Activated CD4-positive, alpha-beta T cell treated with anti-CD3 and anti-CD28 coated beads for 36 hours (primary cell): ENCODE measurements at regions not wholly inside any gene's neighbourhood (a gene's known extent, or its start where the extent isn't known, plus 50 kb on each side); places are given as distances from the start of the nearest gene placed in this dataset.

Experiments used
- ATAC-seq: fragments of 200-7000 bp; cut with Tn5 transposase; one replicate; pipeline ENCODE4 v1.10.0; 2021; ENCODE audit warnings: mild to moderate bottlenecking, moderate library complexity
- CTCF ChIA-PET: fragments of 350-600 bp; sonication (Branson Sonifier 250); formaldehyde crosslinking; loops from one replicate; lab custom pipeline; 2021; ENCODE audit warnings: antibody characterized with exemption; lab: Charles Lee
- POLR2A ChIA-PET: fragments of 350-600 bp; sonication (Branson Sonifier 250); formaldehyde crosslinking; loops from one replicate; lab custom pipeline; 2021; ENCODE audit warnings: antibody characterized with exemption, inconsistent platforms; lab: Charles Lee
- DNase-seq: peaks from one replicate; pipeline ENCODE4 v3.0.0-alpha.2; 2020
- H3K27ac Mint-ChIP-seq: one replicate; pipeline ENCODE4 v1.8.0; 2021; ENCODE audit warnings: mixed read lengths
- H3K27me3 Mint-ChIP-seq: one replicate; pipeline ENCODE4 v1.8.0; 2021; ENCODE audit warnings: mixed read lengths
- H3K36me3 Mint-ChIP-seq: one replicate; pipeline ENCODE4 v1.8.0; 2021; ENCODE audit warnings: low read depth, mixed read lengths
- H3K4me1 Mint-ChIP-seq: one replicate; pipeline ENCODE4 v1.8.0; 2021; ENCODE audit warnings: mixed read lengths
- H3K4me3 Mint-ChIP-seq: one replicate; pipeline ENCODE4 v1.8.0; 2021; ENCODE audit warnings: mild to moderate bottlenecking, moderate library complexity, mixed read lengths
- H3K9me3 Mint-ChIP-seq: one replicate; pipeline ENCODE4 v1.8.0; 2021; ENCODE audit warnings: low read depth, mixed read lengths
- intact Hi-C, 2 experiments: fragments of 100-400 bp; cut with DNase I in 1 of 2; cut with micrococcal nuclease in 1 of 2; formaldehyde crosslinking; loops; one replicate each; pipeline versions ENCODE4 v1.14.2 to v1.15.1; 2022 to 2024; cut with DNase I, micrococcal nuclease

DNA sequence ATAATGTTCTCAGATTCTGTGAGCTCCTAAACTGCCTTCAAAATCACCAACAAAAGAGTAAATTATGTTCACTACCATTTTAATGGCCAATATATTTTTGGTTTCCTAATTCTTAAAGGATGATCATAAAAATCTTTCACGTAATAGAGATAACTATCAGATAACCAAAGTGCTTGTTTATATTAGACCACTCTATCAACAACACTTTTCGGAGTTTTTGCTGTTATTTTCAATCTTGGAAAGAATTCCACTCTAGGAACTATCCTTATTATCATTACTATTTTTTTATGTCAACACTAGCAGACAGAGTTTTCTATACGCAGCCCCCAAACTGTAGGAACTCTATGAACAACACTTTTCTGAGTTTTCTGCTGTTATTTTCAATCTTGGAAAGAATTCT is 782.5 kb upstream of the ZEB2 start:
- intact Hi-C loops = no loop called here
- ChIA-PET CTCF (no interaction called here), POLR2A (no interaction called here)
- DNase-seq (no peak), ATAC-seq (no peak)
- H3K4me1 Mint-ChIP-seq = no peaks in the 10 kb centered on the region
- no peak overlapping the region for H3K4me3 Mint-ChIP-seq
- H3K36me3 Mint-ChIP-seq = no peaks in the 10 kb centered on the region
- no peak overlapping the region for H3K27ac Mint-ChIP-seq
- H3K27me3 Mint-ChIP-seq = peaks cover 4% of the 10 kb centered on the region
- no peaks in the 10 kb centered on the region for H3K9me3 Mint-ChIP-seq

DNA sequence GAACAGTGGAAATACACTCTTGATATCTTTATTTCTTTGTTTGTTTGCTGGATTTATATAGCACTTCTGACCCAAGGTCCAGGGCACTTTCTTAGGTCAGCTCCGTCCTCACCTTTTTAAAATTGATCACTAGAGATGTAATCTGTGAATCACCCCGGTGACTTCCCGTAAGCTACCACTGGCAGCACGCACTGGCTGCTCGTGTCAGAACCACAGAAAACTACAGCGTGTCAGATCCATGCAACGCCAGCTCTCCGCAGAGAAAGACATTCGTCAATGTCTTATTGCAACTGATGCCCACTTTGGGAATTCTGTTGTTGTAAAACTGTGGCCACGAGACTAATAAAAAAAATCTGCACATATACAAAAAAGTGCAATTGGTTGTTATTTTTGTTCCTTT is 779.4 kb upstream of the ZEB2 start:
- intact Hi-C loops = no loop called here
- no peaks in the 10 kb centered on the region for H3K9me3 Mint-ChIP-seq
- peaks cover 4% of the 10 kb centered on the region for H3K27me3 Mint-ChIP-seq
- no peak overlapping the region for H3K4me3 Mint-ChIP-seq
- ChIA-PET CTCF (no interaction called here), POLR2A (interaction anchor here (1.1 kb wide), 1 partner anchor 14 kb away, joined by 3 read pairs; no protein-coding TSS in a partner anchor)
- no peak for ATAC-seq
- no peak overlapping the region for H3K27ac Mint-ChIP-seq
- DNase-seq = no peak
- no peaks in the 10 kb centered on the region for H3K36me3 Mint-ChIP-seq
- no peaks in the 10 kb centered on the region for H3K4me1 Mint-ChIP-seq

DNA sequence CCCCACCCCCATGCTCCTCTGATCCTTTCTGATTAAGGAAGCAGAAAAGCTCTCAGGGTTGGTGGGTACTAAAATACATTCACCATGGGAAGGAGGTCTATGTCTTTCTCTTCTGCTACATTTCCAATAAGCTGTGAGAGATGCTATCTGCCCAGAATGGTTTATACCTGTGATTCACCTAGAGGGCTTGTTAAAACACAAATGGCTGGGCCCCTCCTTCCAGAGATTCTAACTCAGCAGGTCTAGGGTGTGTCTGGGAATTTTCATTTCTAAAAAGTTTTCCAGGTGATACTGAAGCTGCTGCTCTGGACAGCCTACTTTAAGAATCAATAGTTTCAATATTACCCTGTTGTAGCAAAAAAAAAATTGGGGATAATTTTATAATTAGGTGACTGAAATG is 772.2 kb upstream of the ZEB2 start:
- Mint-ChIP-seq H3K27me3 (no peaks in the 10 kb centered on the region), H3K4me3 (no peak overlapping the region), H3K4me1 (no peaks in the 10 kb centered on the region), H3K27ac (no peak overlapping the region), H3K36me3 (no peaks in the 10 kb centered on the region), H3K9me3 (no peaks in the 10 kb centered on the region)
- DNase-seq (no peak), ATAC-seq (no peak)
- ChIA-PET CTCF (no interaction called here), POLR2A (no interaction called here)
- intact Hi-C loops = no loop called here

DNA sequence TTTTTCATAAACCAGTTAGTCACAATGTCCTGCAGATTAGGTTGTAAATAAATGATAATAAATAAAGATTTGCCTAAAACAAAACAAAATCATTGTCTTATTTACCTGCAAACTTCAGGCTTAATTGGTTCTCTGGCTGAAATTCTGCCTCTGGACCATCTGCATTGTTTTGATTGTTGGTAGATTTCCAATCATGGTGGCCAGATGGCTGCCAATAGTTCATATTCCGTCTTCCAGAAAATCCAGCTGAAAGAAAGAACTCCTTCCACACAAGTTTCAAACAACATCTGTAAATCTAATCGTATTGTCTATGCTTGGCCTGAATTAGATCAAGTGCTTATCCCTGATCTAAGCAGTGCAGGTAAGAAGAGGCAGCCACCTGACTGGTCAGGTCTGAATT is 771.1 kb upstream of the ZEB2 start:
- H3K27ac Mint-ChIP-seq = no peak overlapping the region
- ChIA-PET POLR2A (no interaction called here), CTCF (no interaction called here)
- ATAC-seq (no peak), DNase-seq (no peak)
- no peaks in the 10 kb centered on the region for H3K36me3 Mint-ChIP-seq
- H3K4me3 Mint-ChIP-seq = no peak overlapping the region
- intact Hi-C loops = no loop called here
- H3K9me3 Mint-ChIP-seq = no peaks in the 10 kb centered on the region
- H3K4me1 Mint-ChIP-seq = no peaks in the 10 kb centered on the region
- H3K27me3 Mint-ChIP-seq = no peaks in the 10 kb centered on the region

DNA sequence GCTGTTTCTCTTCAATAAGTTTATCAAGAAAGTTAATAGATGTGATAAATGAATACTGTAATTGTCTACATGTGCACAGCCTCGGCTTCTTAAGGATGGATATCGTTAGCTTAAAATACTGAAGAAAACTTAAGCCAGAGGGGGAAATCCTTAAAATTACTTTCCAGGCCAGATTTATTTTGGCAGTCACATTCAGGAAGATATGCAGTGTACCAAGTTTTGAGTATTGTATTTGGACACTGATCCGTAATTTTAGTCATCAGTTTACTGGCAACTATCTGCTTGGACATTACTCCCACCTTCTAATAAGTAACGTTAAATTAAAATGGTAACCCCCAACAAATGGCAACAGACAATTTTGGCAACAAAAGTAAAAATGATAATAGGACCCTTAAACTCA is 770.0 kb upstream of the ZEB2 start:
- ChIA-PET CTCF (interaction anchor here (1.2 kb wide), 1 partner anchor 8 kb away, joined by 3 read pairs; no protein-coding TSS in a partner anchor), POLR2A (no interaction called here)
- DNase-seq (no peak), ATAC-seq (no peak)
- Mint-ChIP-seq H3K27me3 (no peaks in the 10 kb centered on the region), H3K36me3 (no peaks in the 10 kb centered on the region), H3K4me1 (no peaks in the 10 kb centered on the region), H3K4me3 (no peak overlapping the region), H3K9me3 (no peaks in the 10 kb centered on the region), H3K27ac (no peak overlapping the region)
- intact Hi-C loops = no loop called here

DNA sequence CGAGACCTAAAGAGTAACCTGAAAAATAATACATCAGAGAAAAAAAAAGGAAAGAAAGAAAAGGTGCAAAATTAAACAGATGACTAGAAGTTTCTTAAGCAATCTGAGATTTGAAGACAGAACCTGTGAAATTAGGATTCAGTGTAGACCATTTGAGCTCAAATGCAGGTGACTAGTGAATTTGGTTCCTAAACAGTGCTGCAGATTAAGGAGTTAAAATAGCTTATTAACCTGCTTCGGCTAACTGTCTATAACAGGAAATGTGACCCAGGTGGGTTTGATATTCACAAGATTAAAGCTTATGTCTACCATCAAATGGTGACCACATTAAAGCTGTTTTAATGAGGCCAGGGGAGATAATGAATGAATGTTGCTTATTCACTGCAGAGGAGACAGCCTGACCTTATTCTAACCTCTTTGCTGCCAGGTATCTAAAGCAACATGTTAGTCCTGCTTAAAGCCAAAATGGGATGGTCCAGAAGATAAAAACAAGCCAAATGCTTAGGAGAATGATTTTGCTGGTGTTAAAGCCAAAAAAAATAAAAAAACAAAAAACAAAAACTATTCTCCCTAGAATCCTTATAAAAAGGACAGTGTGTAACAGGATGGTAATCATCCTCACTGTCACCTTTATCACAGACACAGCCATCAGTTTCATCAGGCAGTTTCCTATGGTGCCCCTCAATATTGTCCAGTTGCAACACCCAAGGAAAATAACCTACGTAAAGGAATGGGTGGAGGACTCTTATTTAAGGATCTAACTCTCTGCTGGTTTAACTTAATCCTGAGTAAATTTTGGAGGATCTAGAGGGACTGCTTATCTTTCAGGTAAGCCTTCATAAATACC is 769.0 kb upstream of the ZEB2 start:
- DNase-seq (no peak), ATAC-seq (no peak)
- CTCF ChIA-PET = interaction anchor here (1.2 kb wide), 1 partner anchor 9 kb away, joined by 3 read pairs; no protein-coding TSS in a partner anchor
- H3K27ac Mint-ChIP-seq = no peak overlapping the region
- POLR2A ChIA-PET = no interaction called here
- H3K27me3 Mint-ChIP-seq = peaks cover 3% of the 10 kb centered on the region
- no peaks in the 10 kb centered on the region for H3K4me1 Mint-ChIP-seq
- H3K4me3 Mint-ChIP-seq = no peak overlapping the region
- H3K9me3 Mint-ChIP-seq = no peaks in the 10 kb centered on the region
- intact Hi-C loops = no loop called here
- no peaks in the 10 kb centered on the region for H3K36me3 Mint-ChIP-seq

DNA sequence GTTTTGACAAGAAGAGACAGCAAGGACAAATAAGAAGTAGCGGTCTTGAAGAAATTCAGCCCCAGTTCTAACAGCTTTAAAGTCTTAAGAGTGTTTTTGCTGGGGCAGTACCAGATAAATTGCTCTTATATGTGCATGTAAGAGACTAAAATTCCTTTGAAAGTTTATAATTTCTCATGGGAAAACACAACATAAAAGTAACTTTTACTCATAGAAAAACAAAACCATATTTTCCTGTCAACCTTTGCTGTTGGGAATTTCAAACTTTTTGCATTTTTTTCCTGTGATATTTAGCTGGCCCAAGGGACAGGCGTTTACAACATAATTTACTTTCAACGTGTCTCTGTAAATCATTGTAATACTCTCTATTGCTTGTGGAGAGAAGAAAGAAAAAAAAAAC is 767.8 kb upstream of the ZEB2 start:
- ATAC-seq (no peak), DNase-seq (no peak)
- Mint-ChIP-seq H3K9me3 (no peaks in the 10 kb centered on the region), H3K27me3 (peaks cover 3% of the 10 kb centered on the region), H3K27ac (no peak overlapping the region), H3K4me1 (no peaks in the 10 kb centered on the region), H3K36me3 (no peaks in the 10 kb centered on the region), H3K4me3 (no peak overlapping the region)
- CTCF ChIA-PET = no interaction called here
- POLR2A ChIA-PET = no interaction called here
- intact Hi-C loops = no loop called here

DNA sequence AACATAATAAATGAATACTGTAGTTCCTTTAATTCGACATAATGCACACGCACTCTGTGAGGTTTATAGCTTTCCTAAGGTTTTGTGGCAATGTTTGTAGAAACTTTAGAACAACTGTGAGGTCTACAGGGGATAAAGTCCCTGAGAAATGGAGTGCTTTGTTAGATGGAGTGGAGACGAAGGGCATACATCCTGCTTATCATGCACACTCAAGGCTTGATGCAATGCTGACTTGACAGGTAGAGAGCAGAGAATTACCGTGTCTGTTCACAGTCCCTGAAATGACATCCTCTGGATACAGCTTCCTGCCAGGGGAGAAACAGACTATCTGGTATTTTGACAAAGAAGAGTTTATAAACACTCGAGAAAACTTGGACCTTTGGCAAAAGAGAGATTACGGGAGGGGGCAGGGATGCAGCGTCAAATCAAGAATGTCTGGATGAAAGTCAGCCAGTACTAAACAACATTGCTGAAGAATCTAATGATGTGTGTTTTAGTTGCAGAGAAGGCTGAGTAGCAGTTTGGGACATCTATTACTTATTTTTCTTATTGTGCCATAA is 766.9 kb upstream of the ZEB2 start:
- POLR2A ChIA-PET = no interaction called here
- no peak for DNase-seq
- H3K9me3 Mint-ChIP-seq = no peaks in the 10 kb centered on the region
- H3K27ac Mint-ChIP-seq = no peak overlapping the region
- no peak for ATAC-seq
- no peaks in the 10 kb centered on the region for H3K36me3 Mint-ChIP-seq
- CTCF ChIA-PET = no interaction called here
- intact Hi-C loops = no loop called here
- no peaks in the 10 kb centered on the region for H3K4me1 Mint-ChIP-seq
- peaks cover 5% of the 10 kb centered on the region for H3K27me3 Mint-ChIP-seq
- no peak overlapping the region for H3K4me3 Mint-ChIP-seq

DNA sequence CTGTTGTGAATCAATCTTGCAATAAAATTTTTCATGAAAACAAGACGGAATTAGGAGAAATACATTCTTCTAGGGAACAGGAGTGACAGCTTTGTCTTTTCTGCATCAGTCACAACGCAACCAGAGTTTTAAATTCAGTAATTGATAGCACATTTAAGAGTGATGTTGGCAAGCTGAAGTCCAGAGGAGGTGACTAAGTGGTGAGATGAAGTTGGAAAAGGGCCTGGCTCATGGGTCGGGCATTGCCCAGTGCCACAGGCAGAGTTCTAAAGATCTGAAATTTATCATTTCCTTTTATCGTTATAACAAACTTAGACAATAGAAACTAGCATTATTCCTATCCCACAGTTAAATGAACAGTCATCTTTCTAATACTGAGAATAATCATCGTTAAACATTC is 764.6 kb upstream of the ZEB2 start:
- intact Hi-C loops = no loop called here
- no peak overlapping the region for H3K27ac Mint-ChIP-seq
- peaks cover 8% of the 10 kb centered on the region for H3K27me3 Mint-ChIP-seq
- CTCF ChIA-PET = no interaction called here
- no peak for ATAC-seq
- POLR2A ChIA-PET = interaction anchor here (0.6 kb wide), 1 partner anchor 15 kb away, joined by 3 read pairs; no protein-coding TSS in a partner anchor
- no peak overlapping the region for H3K4me3 Mint-ChIP-seq
- H3K36me3 Mint-ChIP-seq = no peaks in the 10 kb centered on the region
- no peak for DNase-seq
- H3K9me3 Mint-ChIP-seq = no peaks in the 10 kb centered on the region
- no peaks in the 10 kb centered on the region for H3K4me1 Mint-ChIP-seq

DNA sequence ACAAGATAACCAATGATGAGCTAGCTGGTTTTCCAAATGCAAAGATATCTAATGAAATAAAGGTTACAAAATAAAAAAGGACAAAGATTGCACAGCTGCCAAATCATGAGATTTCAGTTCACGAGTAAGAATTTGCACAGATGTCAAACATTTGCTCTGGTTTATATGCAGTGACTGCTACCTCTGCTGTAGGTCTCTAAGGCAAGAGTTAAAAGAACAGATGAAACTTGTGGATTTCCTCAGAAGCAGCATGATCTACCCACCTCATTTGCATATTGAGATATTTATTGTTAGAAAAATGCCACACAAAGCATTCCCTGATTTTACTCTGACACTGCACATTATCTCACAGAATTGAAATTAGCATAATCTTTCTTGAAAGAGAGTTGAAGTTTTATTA is 763.2 kb upstream of the ZEB2 start:
- DNase-seq (no peak), ATAC-seq (no peak)
- intact Hi-C loops = no loop called here
- H3K4me1 Mint-ChIP-seq = no peaks in the 10 kb centered on the region
- no peaks in the 10 kb centered on the region for H3K36me3 Mint-ChIP-seq
- no peak overlapping the region for H3K4me3 Mint-ChIP-seq
- no peak overlapping the region for H3K27ac Mint-ChIP-seq
- ChIA-PET POLR2A (no interaction called here), CTCF (no interaction called here)
- peaks cover 8% of the 10 kb centered on the region for H3K27me3 Mint-ChIP-seq
- H3K9me3 Mint-ChIP-seq = no peaks in the 10 kb centered on the region

DNA sequence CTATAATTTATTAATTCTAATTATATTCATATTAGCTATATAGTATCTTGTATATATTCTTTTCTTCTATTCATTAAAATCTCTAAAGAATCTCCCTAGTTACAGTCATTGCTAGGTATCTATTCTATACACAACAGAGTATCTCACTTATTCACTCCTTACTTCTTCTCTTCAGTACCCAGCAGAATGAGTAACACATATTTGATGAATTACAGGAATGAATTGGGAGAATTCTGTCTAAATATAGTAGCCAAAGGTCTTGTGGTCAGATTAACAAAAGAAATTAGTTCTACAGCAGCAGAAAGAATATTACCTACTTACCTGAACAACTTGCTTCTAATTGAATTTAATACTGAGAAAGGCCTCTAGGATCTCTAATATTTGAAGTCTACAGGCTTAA is 758.0 kb upstream of the ZEB2 start:
- DNase-seq = no peak
- POLR2A ChIA-PET = no interaction called here
- CTCF ChIA-PET = no interaction called here
- H3K4me1 Mint-ChIP-seq = no peaks in the 10 kb centered on the region
- H3K27me3 Mint-ChIP-seq = peaks cover 7% of the 10 kb centered on the region
- intact Hi-C loops = no loop called here
- ATAC-seq = no peak
- H3K36me3 Mint-ChIP-seq = no peaks in the 10 kb centered on the region
- peaks cover 3% of the 10 kb centered on the region for H3K9me3 Mint-ChIP-seq
- H3K4me3 Mint-ChIP-seq = no peak overlapping the region
- H3K27ac Mint-ChIP-seq = no peak overlapping the region

DNA sequence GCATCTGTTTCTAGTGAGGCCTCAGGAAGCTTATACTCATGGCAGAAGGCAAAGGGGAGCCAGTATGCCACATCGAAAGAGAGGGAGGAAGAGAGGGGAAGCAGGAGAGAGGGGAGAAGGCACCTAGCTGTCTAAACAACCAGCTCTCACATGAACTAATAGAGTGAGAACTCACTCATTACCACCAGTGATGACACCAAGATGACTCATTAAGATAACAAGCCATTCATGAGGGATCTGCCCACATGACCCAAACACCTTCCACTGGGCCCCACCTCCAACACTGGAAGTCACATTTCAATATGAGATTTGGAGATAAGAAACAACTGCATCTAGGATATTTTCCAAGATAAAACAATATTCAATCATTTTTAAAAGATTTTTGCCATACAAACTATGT is 753.9 kb upstream of the ZEB2 start:
- DNase-seq = no peak
- Mint-ChIP-seq H3K27me3 (peaks cover 3% of the 10 kb centered on the region), H3K27ac (no peak overlapping the region), H3K4me3 (no peak overlapping the region), H3K36me3 (no peaks in the 10 kb centered on the region), H3K4me1 (no peaks in the 10 kb centered on the region), H3K9me3 (peaks cover 8% of the 10 kb centered on the region)
- intact Hi-C loops = no loop called here
- ATAC-seq = no peak
- POLR2A ChIA-PET = no interaction called here
- CTCF ChIA-PET = no interaction called here
